ENCODE measurements at regions not wholly inside any gene's neighbourhood (a gene's known extent, or its start where the extent isn't known, plus 50 kb on each side); places are given as distances from the start of the nearest gene placed in this dataset.

DNA sequence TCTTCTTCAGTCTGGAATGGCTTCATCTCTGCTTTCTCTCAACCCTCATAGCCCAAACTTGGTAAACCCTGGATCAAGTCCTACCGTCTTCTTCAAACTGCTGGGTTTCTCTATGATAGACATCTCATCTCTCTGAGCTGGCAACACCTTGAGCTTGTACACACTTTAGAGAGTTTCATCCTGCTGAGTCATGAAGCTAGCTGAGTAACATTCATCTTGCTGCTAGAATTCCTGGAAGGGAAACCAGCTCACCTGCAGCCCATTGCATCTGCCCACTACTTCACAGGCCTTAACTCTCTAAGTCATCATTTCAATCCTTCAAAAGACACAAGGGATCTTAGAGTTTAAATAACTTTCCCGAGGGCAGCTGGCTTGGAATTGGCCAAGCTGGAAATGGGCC, 175.5 kb upstream of the RORA start:
- Mint-ChIP-seq H3K36me3 (ENCODE audit: low read depth) (no peaks in the 10 kb centered on the region), H3K27ac (no peak overlapping the region), H3K27me3 (ENCODE audit: insufficient read depth) (peaks cover 1% of the 10 kb centered on the region; the same call in 1 of the 2 replicates), H3K4me3 (no peak overlapping the region), H3K4me1 (ENCODE audit: low read depth) (no peaks in the 10 kb centered on the region), H3K9me3 (peaks cover 52% of the 10 kb centered on the region)
- TF ChIP-seq CTCF (IDR thresholded peaks at IDR 0.05): no peak
- no peak for DNase-seq

GRCh38 chr15:61403884-61404283, 174.8 kb upstream of the RORA start:
- H3K4me3 Mint-ChIP-seq: no peak overlapping the region

GRCh38 chr15:61401903-61402698, 173.0 kb upstream of the RORA start:
- no peak for TF ChIP-seq CTCF (IDR thresholded peaks at IDR 0.05)
- peaks cover 1% of the 10 kb centered on the region; the same call in 1 of the 2 replicates for H3K27me3 Mint-ChIP-seq (ENCODE audit: insufficient read depth)
- peaks cover 9% of the 10 kb centered on the region for H3K36me3 Mint-ChIP-seq (ENCODE audit: low read depth)
- no peak overlapping the region for H3K4me3 Mint-ChIP-seq
- no peak overlapping the region for H3K27ac Mint-ChIP-seq
- DNase-seq: no peak
- peaks cover 41% of the 10 kb centered on the region for H3K9me3 Mint-ChIP-seq
- H3K4me1 Mint-ChIP-seq (ENCODE audit: low read depth): no peaks in the 10 kb centered on the region

More at GRCh38 chr15:61403884-61404283, 174.8 kb upstream of the RORA start:
- H3K4me1 Mint-ChIP-seq (ENCODE audit: low read depth): no peaks in the 10 kb centered on the region
- peaks cover 45% of the 10 kb centered on the region for H3K9me3 Mint-ChIP-seq
- no peaks in the 10 kb centered on the region for H3K36me3 Mint-ChIP-seq (ENCODE audit: low read depth)
- no peak for TF ChIP-seq CTCF (IDR thresholded peaks at IDR 0.05)
- DNase-seq: no peak
- H3K27me3 Mint-ChIP-seq (ENCODE audit: insufficient read depth): peaks cover 1% of the 10 kb centered on the region; the same call in 1 of the 2 replicates
- H3K27ac Mint-ChIP-seq: no peak overlapping the region

- H3K9me3 Mint-ChIP-seq: peaks cover 27% of the 10 kb centered on the region
- DNase-seq: no peak
- peaks cover 1% of the 10 kb centered on the region; the same call in 1 of the 2 replicates for H3K27me3 Mint-ChIP-seq (ENCODE audit: insufficient read depth)
- no peak overlapping the region for H3K27ac Mint-ChIP-seq
- TF ChIP-seq CTCF (IDR thresholded peaks at IDR 0.05): no peak
- H3K4me3 Mint-ChIP-seq: no peak overlapping the region
- no peaks in the 10 kb centered on the region for H3K4me1 Mint-ChIP-seq (ENCODE audit: low read depth)
- peaks cover 9% of the 10 kb centered on the region for H3K36me3 Mint-ChIP-seq (ENCODE audit: low read depth)
These were observed 169.2 kb upstream of the RORA start for GRCh38 chr15:61398310-61398709.

- H3K27ac Mint-ChIP-seq: no peak overlapping the region
- H3K36me3 Mint-ChIP-seq (ENCODE audit: low read depth): peaks cover 9% of the 10 kb centered on the region
- DNase-seq: no peak
- no peaks in the 10 kb centered on the region for H3K4me1 Mint-ChIP-seq (ENCODE audit: low read depth)
- no peak overlapping the region for H3K4me3 Mint-ChIP-seq
- no peak for TF ChIP-seq CTCF (IDR thresholded peaks at IDR 0.05)
- peaks cover 33% of the 10 kb centered on the region for H3K9me3 Mint-ChIP-seq
- H3K27me3 Mint-ChIP-seq (ENCODE audit: insufficient read depth): no peaks in the 10 kb centered on the region
These were observed 167.3 kb upstream of the RORA start for GRCh38 chr15:61396235-61396919.

All from HFFc6 (cell line).